ENCODE measurements at regions not wholly inside any gene's neighbourhood (a gene's known extent, or its start where the extent isn't known, plus 50 kb on each side); places are given as distances from the start of the nearest gene placed in this dataset.

DNA sequence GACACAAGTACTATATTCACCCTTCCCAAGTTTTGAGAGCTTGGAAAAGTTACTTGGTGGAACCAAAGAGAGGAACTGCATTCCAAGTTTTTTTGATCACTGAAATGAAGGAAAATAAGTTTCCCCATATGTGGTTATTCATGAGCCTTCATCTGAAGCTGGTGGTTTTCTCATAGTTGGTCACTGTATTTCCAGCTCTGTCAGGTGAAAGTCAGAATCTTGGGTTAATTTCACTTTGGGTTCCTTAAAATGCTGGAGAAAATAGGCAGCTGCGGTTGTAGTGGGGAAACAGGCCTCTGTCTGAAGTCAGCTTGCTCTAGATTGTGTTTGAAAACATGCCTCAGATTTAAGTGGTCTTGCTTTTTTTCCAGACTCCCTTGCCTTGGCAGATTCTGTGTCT, 200.5 kb downstream of the HRH4 start:
- DNase-seq (ENCODE audit: low read depth): no peak

DNA sequence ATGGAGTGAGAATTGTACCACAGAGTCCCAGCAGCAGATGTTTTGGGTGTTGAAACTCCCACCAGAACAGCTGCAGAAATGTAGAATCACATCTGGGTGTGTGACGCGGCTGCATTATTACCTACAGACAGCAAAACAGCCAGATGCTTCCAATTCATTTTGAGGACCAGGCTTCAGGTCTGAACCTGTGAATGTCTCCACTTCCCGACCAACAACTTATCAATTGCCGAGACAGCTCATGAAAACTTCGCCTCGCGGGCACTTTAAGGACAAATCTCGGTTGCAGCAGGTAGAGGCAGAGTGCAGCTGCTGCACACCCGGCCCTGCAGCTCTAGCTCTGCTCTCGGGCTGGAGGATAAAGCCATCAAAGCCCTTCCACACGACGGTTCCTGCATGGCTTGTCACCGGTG, 202.0 kb downstream of the HRH4 start:
- DNase-seq (ENCODE audit: low read depth): no peak
- H3K4me3 ChIP-seq (ENCODE audit: control insufficient read depth, low read depth, low read length): no peak overlapping the region
- TF ChIP-seq CTCF (conservative IDR thresholded peaks at IDR 0.05; ENCODE audit: control insufficient read depth, insufficient read depth, low read depth, low read length): no peak

More for the DNA sequence above, 200.5 kb downstream of the HRH4 start:
- TF ChIP-seq CTCF (conservative IDR thresholded peaks at IDR 0.05; ENCODE audit: control insufficient read depth, insufficient read depth, low read depth, low read length): no peak
- no peak overlapping the region for H3K4me3 ChIP-seq (ENCODE audit: control insufficient read depth, low read depth, low read length)

DNA sequence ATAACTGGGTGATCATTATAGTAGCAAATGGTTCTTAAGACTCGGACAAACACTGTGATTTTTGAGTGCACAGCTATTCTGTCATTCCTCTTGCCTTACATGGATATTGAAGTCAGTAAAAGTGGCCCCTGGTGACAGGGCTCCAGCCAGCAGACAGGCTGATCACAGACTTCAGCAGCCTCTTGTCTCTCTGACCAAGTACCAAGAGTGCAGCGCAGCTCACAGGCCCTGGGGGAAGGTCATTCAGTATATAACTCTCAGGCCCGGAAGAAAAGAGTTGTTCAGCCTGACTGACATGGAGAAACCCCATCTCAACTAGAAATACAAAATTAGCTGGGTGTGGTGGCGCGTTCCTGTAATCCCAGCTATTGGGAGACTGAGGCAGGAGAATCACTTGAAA, 202.6 kb downstream of the HRH4 start:
- no peak for DNase-seq (ENCODE audit: low read depth)
- TF ChIP-seq CTCF (conservative IDR thresholded peaks at IDR 0.05; ENCODE audit: control insufficient read depth, insufficient read depth, low read depth, low read length): no peak
- no peak overlapping the region for H3K4me3 ChIP-seq (ENCODE audit: control insufficient read depth, low read depth, low read length)

- TF ChIP-seq CTCF (conservative IDR thresholded peaks at IDR 0.05; ENCODE audit: control insufficient read depth, insufficient read depth, low read depth, low read length): no peak
Observed at GRCh38 chr18:24669015-24669414, 208.6 kb downstream of the HRH4 start.

DNA sequence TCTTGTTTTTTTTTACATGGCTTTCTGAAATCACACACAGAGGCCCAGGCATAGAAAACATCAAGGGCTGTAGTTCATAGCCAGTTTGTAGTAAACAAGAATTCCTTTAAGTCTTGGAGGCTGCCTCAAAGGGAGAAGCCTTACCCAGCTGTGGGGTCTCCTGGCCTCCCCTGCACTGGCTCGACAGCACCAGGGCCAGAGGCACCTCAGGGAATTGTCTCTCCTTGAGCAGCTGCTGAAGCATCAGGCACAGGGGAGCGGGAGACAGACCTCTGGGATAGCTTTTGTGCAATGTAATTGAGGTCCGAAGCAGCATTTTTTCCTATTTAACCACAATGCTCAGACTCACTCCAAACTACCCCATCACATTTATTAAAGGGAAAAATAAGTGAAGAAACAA, 209.1 kb downstream of the HRH4 start:
- DNase-seq (ENCODE audit: low read depth): no peak
- no peak for TF ChIP-seq CTCF (conservative IDR thresholded peaks at IDR 0.05; ENCODE audit: control insufficient read depth, insufficient read depth, low read depth, low read length)
- no peak overlapping the region for H3K4me3 ChIP-seq (ENCODE audit: control insufficient read depth, low read depth, low read length)

More at GRCh38 chr18:24669015-24669414, 208.6 kb downstream of the HRH4 start:
- no peak overlapping the region for H3K4me3 ChIP-seq (ENCODE audit: control insufficient read depth, low read depth, low read length)
- DNase-seq (ENCODE audit: low read depth): no peak

DNA sequence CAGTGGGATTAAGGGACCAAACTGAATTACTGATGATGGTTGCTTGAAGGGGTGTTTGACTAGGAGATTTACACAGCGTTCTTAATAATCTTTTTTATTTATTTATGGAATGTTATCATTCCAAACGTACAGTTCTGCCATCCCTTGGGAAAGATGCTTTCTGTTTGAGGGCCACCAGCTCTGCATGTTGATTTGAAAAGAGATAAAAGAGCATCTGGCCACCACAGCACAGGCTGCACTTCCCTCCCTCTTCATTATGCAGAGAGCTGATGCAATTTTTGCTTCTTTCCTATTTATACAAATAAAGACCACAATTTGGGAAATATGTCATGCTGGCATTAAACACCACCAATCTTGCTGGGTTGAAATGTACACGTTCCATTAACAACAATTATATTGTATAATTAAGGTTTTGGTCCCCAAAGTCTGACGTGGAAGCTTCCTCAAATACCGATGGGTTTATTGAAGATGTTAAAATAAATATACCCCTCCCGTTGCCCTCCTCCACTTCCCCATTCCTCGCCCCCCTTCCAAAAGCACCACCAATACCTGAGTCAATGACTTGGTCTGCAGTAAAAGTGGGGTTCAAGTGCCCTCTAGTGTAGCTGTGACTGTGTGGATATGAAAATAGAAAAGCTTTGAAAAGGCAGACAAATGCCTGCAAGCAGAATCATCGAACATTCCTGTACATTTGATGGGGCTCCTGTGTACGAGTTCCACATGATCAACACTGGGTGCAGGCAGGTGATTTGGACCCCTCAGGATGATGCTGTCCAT, 211.9 kb downstream of the HRH4 start:
- no peak for DNase-seq (ENCODE audit: low read depth)
- no peak for TF ChIP-seq CTCF (conservative IDR thresholded peaks at IDR 0.05; ENCODE audit: control insufficient read depth, insufficient read depth, low read depth, low read length)
- H3K4me3 ChIP-seq (ENCODE audit: control insufficient read depth, low read depth, low read length): no peak overlapping the region

Data from fibroblast of mammary gland (primary cell).